ENCODE measurements at regions not wholly inside any gene's neighbourhood (a gene's known extent, or its start where the extent isn't known, plus 50 kb on each side); places are given as distances from the start of the nearest gene placed in this dataset.

- intact Hi-C loops (cut with DNase I) = loop anchor here in 1 of 2 donors (5.0 kb wide), 1 partner anchor 46 kb away; no protein-coding TSS in a partner anchor
- peaks cover 5% of the 10 kb centered on the region for H3K4me1 ChIP-seq
- H3K4me3 ChIP-seq = no peak overlapping the region
- WGBS, 3 donors = 73 to 79% (median 77%) methylated on average over 7 of the region's 7 CpGs
- DNase-seq = no peak
- TF ChIP-seq CTCF (IDR thresholded peaks at IDR 0.05) = no peak
- no peaks in the 10 kb centered on the region for H3K36me3 ChIP-seq (ENCODE audit: insufficient read depth in 1 of 2, low read depth in 1 of 2)
- no peak overlapping the region for H3K27ac ChIP-seq
- ATAC-seq = no peak
- peaks cover 0 to 29% (median 0%) of the 10 kb centered on the region in 3 donors for H3K27me3 ChIP-seq (ENCODE audit: insufficient read depth in 3 of 3, low read length in 2 of 3)
- H3K9me3 ChIP-seq = no peaks in the 10 kb centered on the region
These were observed 164.1 kb downstream of the EFNB1 start for GRCh38 chrX:68992821-68993397.

- ATAC-seq (no peak), DNase-seq (no peak)
- H3K4me3 ChIP-seq = no peak overlapping the region
- no peak for TF ChIP-seq CTCF (IDR thresholded peaks at IDR 0.05)
- no peaks in the 10 kb centered on the region for H3K36me3 ChIP-seq (ENCODE audit: insufficient read depth in 1 of 2, low read depth in 1 of 2)
- peaks cover 0 to 23% (median 0%) of the 10 kb centered on the region in 3 donors for H3K27me3 ChIP-seq (ENCODE audit: insufficient read depth in 3 of 3, low read length in 2 of 3)
- H3K4me1 ChIP-seq = peaks cover under 1% of the 10 kb centered on the region
- WGBS, 3 donors = 80 to 93% (median 90%) methylated on average over 3 of the region's 3 CpGs
- H3K9me3 ChIP-seq = no peaks in the 10 kb centered on the region
- intact Hi-C loops (cut with DNase I) = loop anchor here in 1 of 2 donors (5.0 kb wide), 1 partner anchor 45 kb away; no protein-coding TSS in a partner anchor
- no peak overlapping the region for H3K27ac ChIP-seq
These were observed 163.0 kb downstream of the EFNB1 start for GRCh38 chrX:68991691-68992345.

GRCh38 chrX:68990948-68991347, 162.1 kb downstream of the EFNB1 start:
- no peak for DNase-seq
- H3K9me3 ChIP-seq = no peaks in the 10 kb centered on the region
- no peak overlapping the region for H3K27ac ChIP-seq
- ATAC-seq = no peak
- intact Hi-C loops (cut with DNase I) = loop anchor here in 1 of 2 donors (5.0 kb wide), 1 partner anchor 44 kb away; no protein-coding TSS in a partner anchor
- H3K4me3 ChIP-seq = no peak overlapping the region
- 42 to 60% (median 44%) methylated on average over 1 of the region's 1 CpG for WGBS, 3 donors
- H3K27me3 ChIP-seq (ENCODE audit: insufficient read depth in 3 of 3, low read length in 2 of 3) = peaks cover 0 to 23% (median 0%) of the 10 kb centered on the region in 3 donors
- H3K4me1 ChIP-seq = no peaks in the 10 kb centered on the region
- TF ChIP-seq CTCF (IDR thresholded peaks at IDR 0.05) = no peak
- H3K36me3 ChIP-seq (ENCODE audit: insufficient read depth in 1 of 2, low read depth in 1 of 2) = no peaks in the 10 kb centered on the region

- 42 to 47% (median 46%) methylated on average over 15 to 17 of the region's 17 CpGs for WGBS, 3 donors
- H3K27ac ChIP-seq = no peak overlapping the region
- intact Hi-C loops (cut with DNase I) = loop anchor here (5.0 kb wide), 2 partner anchors 43 to 48 kb away; no protein-coding TSS in a partner anchor
These were observed 161.2 kb downstream of the EFNB1 start for GRCh38 chrX:68989865-68990606.

More at GRCh38 chrX:68989865-68990606, 161.2 kb downstream of the EFNB1 start:
- no peaks in the 10 kb centered on the region for H3K4me1 ChIP-seq
- peaks cover 0 to 23% (median 0%) of the 10 kb centered on the region in 3 donors for H3K27me3 ChIP-seq (ENCODE audit: insufficient read depth in 3 of 3, low read length in 2 of 3)
- no peaks in the 10 kb centered on the region for H3K36me3 ChIP-seq (ENCODE audit: insufficient read depth in 1 of 2, low read depth in 1 of 2)
- no peaks in the 10 kb centered on the region for H3K9me3 ChIP-seq
- no peak for TF ChIP-seq CTCF (IDR thresholded peaks at IDR 0.05)
- peak in 1 of 2 donors; percentile 65 for DNase-seq
- ATAC-seq = peak in 3 of 4 donors; percentile 36 to 54 (median 43)
- no peak overlapping the region for H3K4me3 ChIP-seq

Data from psoas muscle (tissue), 7 donors.